ENCODE measurements at regions not wholly inside any gene's neighbourhood (a gene's known extent, or its start where the extent isn't known, plus 50 kb on each side); places are given as distances from the start of the nearest gene placed in this dataset.

- Histone ChIP-seq H4K20me1 (ENCODE audit: control insufficient read depth, insufficient read depth, low read length, poor library complexity, severe bottlenecking) (no peaks in the 10 kb centered on the region), H3K4me1 (ENCODE audit: control insufficient read depth in 2 of 2, insufficient read depth in 2 of 2, low read length in 2 of 2) (no peaks in the 10 kb centered on the region), H3K27me3 (replicated peaks in 1 of 4; ENCODE audit: control extremely low read depth in 1 of 4, control insufficient read depth in 3 of 4, insufficient read depth in 4 of 4, low read length in 3 of 4) (no peaks in the 10 kb centered on the region), H3K4me2 (replicated peaks; ENCODE audit: low read depth, low read length, poor library complexity, severe bottlenecking) (no peak overlapping the region), H3K9me3 (ENCODE audit: control extremely low read depth in 1 of 3, control insufficient read depth in 2 of 3, insufficient read depth in 1 of 3, low read length in 2 of 3) (no peaks in the 10 kb centered on the region), H2AFZ (ENCODE audit: insufficient read depth, low read depth, low read length, poor library complexity, severe bottlenecking) (no peak overlapping the region), H3K9ac (ENCODE audit: low read length) (no peak overlapping the region), H3K27ac (ENCODE audit: low read length in 2 of 2) (no peak overlapping the region), H3K4me3 (ENCODE audit: control extremely low read depth in 1 of 5, extremely low read depth in 1 of 5, insufficient read depth in 1 of 5, low read depth in 2 of 5, low read length in 4 of 5) (no peak overlapping the region), H3K36me3 (replicated peaks in 1 of 2; ENCODE audit: control extremely low read depth in 1 of 2, control insufficient read depth in 1 of 2, extremely low read depth in 1 of 2, insufficient read depth in 2 of 2, low read length in 1 of 2) (no peaks in the 10 kb centered on the region), H3K79me2 (ENCODE audit: control insufficient read depth, insufficient read depth, low read length) (no peaks in the 10 kb centered on the region)
- DNase-seq: no peak
- no peak overlapping the region for H3K27ac Mint-ChIP-seq
- H3K4me3 Mint-ChIP-seq: no peak overlapping the region
- no peak for ATAC-seq (ENCODE audit: low read depth)
- H3K9me3 Mint-ChIP-seq (ENCODE audit: insufficient read depth): peaks cover 6% of the 10 kb centered on the region
- H3K27me3 Mint-ChIP-seq: no peaks in the 10 kb centered on the region
- CTCF ChIA-PET: no interaction called here
- POLR2A ChIA-PET: no interaction called here
- no peak for TF ChIP-seq EZH2 (IDR thresholded peaks at IDR 0.05; ENCODE audit: borderline replicate concordance, insufficient read depth, low read depth, low read length, poor library complexity, severe bottlenecking)
- TF ChIP-seq, protein P1, sequence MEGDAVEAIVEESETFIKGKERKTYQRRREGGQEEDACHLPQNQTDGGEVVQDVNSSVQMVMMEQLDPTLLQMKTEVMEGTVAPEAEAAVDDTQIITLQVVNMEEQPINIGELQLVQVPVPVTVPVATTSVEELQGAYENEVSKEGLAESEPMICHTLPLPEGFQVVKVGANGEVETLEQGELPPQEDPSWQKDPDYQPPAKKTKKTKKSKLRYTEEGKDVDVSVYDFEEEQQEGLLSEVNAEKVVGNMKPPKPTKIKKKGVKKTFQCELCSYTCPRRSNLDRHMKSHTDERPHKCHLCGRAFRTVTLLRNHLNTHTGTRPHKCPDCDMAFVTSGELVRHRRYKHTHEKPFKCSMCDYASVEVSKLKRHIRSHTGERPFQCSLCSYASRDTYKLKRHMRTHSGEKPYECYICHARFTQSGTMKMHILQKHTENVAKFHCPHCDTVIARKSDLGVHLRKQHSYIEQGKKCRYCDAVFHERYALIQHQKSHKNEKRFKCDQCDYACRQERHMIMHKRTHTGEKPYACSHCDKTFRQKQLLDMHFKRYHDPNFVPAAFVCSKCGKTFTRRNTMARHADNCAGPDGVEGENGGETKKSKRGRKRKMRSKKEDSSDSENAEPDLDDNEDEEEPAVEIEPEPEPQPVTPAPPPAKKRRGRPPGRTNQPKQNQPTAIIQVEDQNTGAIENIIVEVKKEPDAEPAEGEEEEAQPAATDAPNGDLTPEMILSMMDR (IDR thresholded peaks at IDR 0.05): no peak
- intact Hi-C loops (cut with micrococcal nuclease): no loop called here
- H3K4me1 Mint-ChIP-seq: no peaks in the 10 kb centered on the region
Measured at GRCh38 chrY:13053501-13053900, 148.8 kb downstream of the DDX3Y start.

DNA sequence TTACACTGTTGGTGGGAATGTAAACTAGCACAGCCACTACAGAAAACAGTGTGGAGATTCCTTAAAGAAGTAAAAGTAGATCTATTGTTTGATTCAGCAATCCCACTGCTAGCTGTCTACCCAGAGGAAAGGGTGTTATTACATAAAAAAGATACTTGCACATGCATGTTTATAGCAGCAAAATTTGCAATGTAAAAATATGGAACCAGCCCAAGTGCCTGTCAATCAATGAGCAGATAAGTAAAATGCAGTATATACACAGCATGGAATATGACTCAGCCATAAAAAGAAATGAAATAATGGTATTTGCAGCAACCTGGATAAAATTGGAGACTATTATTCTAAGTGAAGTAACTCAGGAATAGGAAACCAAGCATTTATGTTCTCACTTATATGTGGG is 161.7 kb downstream of the DDX3Y start:
- CTCF ChIA-PET: no interaction called here
- intact Hi-C loops (cut with micrococcal nuclease): no loop called here
- TF ChIP-seq EZH2 (IDR thresholded peaks at IDR 0.05; ENCODE audit: borderline replicate concordance, insufficient read depth, low read depth, low read length, poor library complexity, severe bottlenecking): no peak
- TF ChIP-seq, protein P1 (IDR thresholded peaks at IDR 0.05): no peak
- H3K27me3 Mint-ChIP-seq: no peaks in the 10 kb centered on the region
- H3K9ac ChIP-seq (ENCODE audit: low read length): no peak overlapping the region
- no peaks in the 10 kb centered on the region for H3K4me1 Mint-ChIP-seq
- H3K79me2 ChIP-seq (ENCODE audit: control insufficient read depth, insufficient read depth, low read length): no peaks in the 10 kb centered on the region
- H3K9me3 Mint-ChIP-seq (ENCODE audit: insufficient read depth): no peaks in the 10 kb centered on the region
- H3K27me3 ChIP-seq (replicated peaks in 1 of 4; ENCODE audit: control extremely low read depth in 1 of 4, control insufficient read depth in 3 of 4, insufficient read depth in 4 of 4, low read length in 3 of 4): no peaks in the 10 kb centered on the region
- H3K4me2 ChIP-seq (replicated peaks; ENCODE audit: low read depth, low read length, poor library complexity, severe bottlenecking): no peak overlapping the region
- H3K27ac Mint-ChIP-seq: no peak overlapping the region
- H3K9me3 ChIP-seq (ENCODE audit: control extremely low read depth in 1 of 3, control insufficient read depth in 2 of 3, insufficient read depth in 1 of 3, low read length in 2 of 3): no peaks in the 10 kb centered on the region
- H4K20me1 ChIP-seq (ENCODE audit: control insufficient read depth, insufficient read depth, low read length, poor library complexity, severe bottlenecking): no peaks in the 10 kb centered on the region
- H2AFZ ChIP-seq (ENCODE audit: insufficient read depth, low read depth, low read length, poor library complexity, severe bottlenecking): no peak overlapping the region
- H3K36me3 ChIP-seq (replicated peaks in 1 of 2; ENCODE audit: control extremely low read depth in 1 of 2, control insufficient read depth in 1 of 2, extremely low read depth in 1 of 2, insufficient read depth in 2 of 2, low read length in 1 of 2): no peaks in the 10 kb centered on the region
- DNase-seq (no peak), ATAC-seq (ENCODE audit: low read depth) (no peak)
- no peak overlapping the region for H3K4me3 Mint-ChIP-seq
- POLR2A ChIA-PET: no interaction called here
- H3K4me1 ChIP-seq (ENCODE audit: control insufficient read depth in 2 of 2, insufficient read depth in 2 of 2, low read length in 2 of 2): no peaks in the 10 kb centered on the region
- H3K4me3 ChIP-seq (ENCODE audit: control extremely low read depth in 1 of 5, extremely low read depth in 1 of 5, insufficient read depth in 1 of 5, low read depth in 2 of 5, low read length in 4 of 5): no peak overlapping the region
- no peak overlapping the region for H3K27ac ChIP-seq (ENCODE audit: low read length in 2 of 2)
